NOMO-1 treated with dmso at 0.1 percent for 144 hours (cell line): ENCODE measurements at regions not wholly inside any gene's neighbourhood (a gene's known extent, or its start where the extent isn't known, plus 50 kb on each side); places are given as distances from the start of the nearest gene placed in this dataset.

Experiments
- DNase-seq: peaks from one replicate; lab custom pipeline; 2025; ENCODE audit not compliant: unreplicated experiment; lab: John Stamatoyannopoulos, UW

GRCh38 chr3:182735672-182736071 is 57.6 kb upstream of the ATP11B start:
- DNase-seq: no peak

- DNase-seq: no peak
These were observed 55.5 kb upstream of the ATP11B start for GRCh38 chr3:182737825-182738224.

- DNase-seq: no peak
These were observed 54.5 kb upstream of the ATP11B start for GRCh38 chr3:182738583-182739411.

GRCh38 chr3:182739619-182740018 is 53.7 kb upstream of the ATP11B start:
- DNase-seq: no peak

- DNase-seq: no peak
These were observed 52.6 kb upstream of the ATP11B start for GRCh38 chr3:182740710-182741109.

- DNase-seq: no peak
These were observed 52.1 kb upstream of the ATP11B start for GRCh38 chr3:182741214-182741613.
